OCI-LY3 (cell line): ENCODE measurements at regions not wholly inside any gene's neighbourhood (a gene's known extent, or its start where the extent isn't known, plus 50 kb on each side); places are given as distances from the start of the nearest gene placed in this dataset.

Experiments
- EZH2phosphoT487 ChIP-seq: fragments of 200-600 bp; shearing (Covaris generic); IDR thresholded peaks from 2 replicates; pipeline ENCODE4 v1.6.1; 2018; ENCODE audit warnings: antibody characterized with exemption, mixed run types, low read depth
- TF ChIP-seq, protein P1 (sequence below): fragments of 200-600, 300-600 bp; sonication (generic); IDR thresholded peaks from 2 replicates; pipeline ENCODE4 v1.5.1; 2014; ENCODE audit warnings: antibody characterized with exemption, low read length, low read depth

DNA sequence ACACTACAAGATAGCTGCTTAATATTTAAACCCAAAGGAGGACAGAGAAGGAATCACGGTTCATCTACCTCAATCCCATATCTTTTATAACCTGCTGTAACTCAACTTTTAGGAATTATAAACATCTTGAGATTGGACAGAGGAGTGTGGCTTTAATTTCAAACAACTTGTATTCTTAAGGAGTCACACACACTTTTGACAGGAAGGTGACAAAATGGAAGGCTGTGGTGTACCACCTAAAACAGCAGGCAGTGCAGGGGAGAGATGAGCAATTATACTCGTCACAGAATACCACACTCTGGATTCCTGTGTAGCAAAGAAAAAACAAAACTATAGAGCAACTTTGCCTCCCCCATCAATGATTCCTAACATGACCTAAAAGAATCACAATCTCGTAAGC lies 194.8 kb downstream of the ZEB2 start:
- TF ChIP-seq, protein P1, sequence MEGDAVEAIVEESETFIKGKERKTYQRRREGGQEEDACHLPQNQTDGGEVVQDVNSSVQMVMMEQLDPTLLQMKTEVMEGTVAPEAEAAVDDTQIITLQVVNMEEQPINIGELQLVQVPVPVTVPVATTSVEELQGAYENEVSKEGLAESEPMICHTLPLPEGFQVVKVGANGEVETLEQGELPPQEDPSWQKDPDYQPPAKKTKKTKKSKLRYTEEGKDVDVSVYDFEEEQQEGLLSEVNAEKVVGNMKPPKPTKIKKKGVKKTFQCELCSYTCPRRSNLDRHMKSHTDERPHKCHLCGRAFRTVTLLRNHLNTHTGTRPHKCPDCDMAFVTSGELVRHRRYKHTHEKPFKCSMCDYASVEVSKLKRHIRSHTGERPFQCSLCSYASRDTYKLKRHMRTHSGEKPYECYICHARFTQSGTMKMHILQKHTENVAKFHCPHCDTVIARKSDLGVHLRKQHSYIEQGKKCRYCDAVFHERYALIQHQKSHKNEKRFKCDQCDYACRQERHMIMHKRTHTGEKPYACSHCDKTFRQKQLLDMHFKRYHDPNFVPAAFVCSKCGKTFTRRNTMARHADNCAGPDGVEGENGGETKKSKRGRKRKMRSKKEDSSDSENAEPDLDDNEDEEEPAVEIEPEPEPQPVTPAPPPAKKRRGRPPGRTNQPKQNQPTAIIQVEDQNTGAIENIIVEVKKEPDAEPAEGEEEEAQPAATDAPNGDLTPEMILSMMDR: no peak
- no peak for TF ChIP-seq EZH2phosphoT487
